22Rv1 (cell line): ENCODE measurements at regions not wholly inside any gene's neighbourhood (a gene's known extent, or its start where the extent isn't known, plus 50 kb on each side); places are given as distances from the start of the nearest gene placed in this dataset.

Experiments used
- CTCF ChIP-seq: fragments of 450-650 bp; IDR thresholded peaks from 2 replicates; pipeline ENCODE4 v1.5.1; 2017; ENCODE audit warnings: mild to moderate bottlenecking
- ZFX ChIP-seq: fragments of 450-650 bp; IDR thresholded peaks from 2 replicates; pipeline ENCODE4 v1.6.1; 2017; ENCODE audit warnings: antibody characterized with exemption, borderline replicate concordance

GRCh38 chr10:52379287-52379686 lies 65.2 kb downstream of the DKK1 start:
- no peak for TF ChIP-seq CTCF
- TF ChIP-seq ZFX = no peak
